ENCODE measurements at regions not wholly inside any gene's neighbourhood (a gene's known extent, or its start where the extent isn't known, plus 50 kb on each side); places are given as distances from the start of the nearest gene placed in this dataset.

GRCh38 chr3:6805236-6805635 is 55.7 kb upstream of the GRM7 start (continued):
- TF ChIP-seq NPAS2 (CRISPR knock-in tag; IDR thresholded peaks at IDR 0.05; ENCODE audit: borderline replicate concordance) (no peak), MBD4 (IDR thresholded peaks at IDR 0.05; ENCODE audit: borderline replicate concordance, low read length) (no peak)

GRCh38 chr3:6806991-6807390 is 53.9 kb upstream of the GRM7 start:
- TF ChIP-seq ZBTB37 (CRISPR knock-in tag; IDR thresholded peaks at IDR 0.05) = no peak
- no peaks in the 10 kb centered on the region for H3K79me2 ChIP-seq (ENCODE audit: insufficient read depth, low read length)
- no peaks in the 10 kb centered on the region for H3K27me3 ChIP-seq (ENCODE audit: control insufficient read depth in 1 of 2, insufficient read depth in 2 of 2, low read length in 2 of 2)
- H3K36me3 ChIP-seq (replicated peaks in 1 of 2; ENCODE audit: control insufficient read depth in 1 of 2, insufficient read depth in 2 of 2, low read length in 2 of 2) = no peaks in the 10 kb centered on the region
- CTCF ChIA-PET (ENCODE audit: low intra/inter-chr PET ratio, low total read pairs) = no interaction called here
- no peaks in the 10 kb centered on the region for H4K20me1 ChIP-seq (ENCODE audit: insufficient read depth, low read length)
- intact Hi-C loops (cut with micrococcal nuclease; ENCODE audit: unreplicated experiment) = no loop called here
- H3K9ac ChIP-seq (ENCODE audit: insufficient read depth, low read depth, low read length) = no peak overlapping the region
- WGBS (ENCODE audit: low lambda C conversion rate) = 3% methylated on average over 3 of the region's 3 CpGs
- no peak for ATAC-seq
- no peak overlapping the region for H3K27ac ChIP-seq (ENCODE audit: extremely low read length, insufficient read depth, low read length)
- no peaks in the 10 kb centered on the region for H3K9me3 ChIP-seq (ENCODE audit: low read length)
- DNase-seq (ENCODE audit: low spot score) = no peak
- no peak overlapping the region for H2AFZ ChIP-seq (ENCODE audit: low read length)
- no peaks in the 10 kb centered on the region for H3K4me1 ChIP-seq (ENCODE audit: insufficient read depth, low read length)
- no TSS peak for BruUV-seq (replicated peaks)
- no peak overlapping the region for H3K4me3 ChIP-seq (replicated peaks in 1 of 3; ENCODE audit: insufficient read depth in 1 of 3, low read depth in 2 of 3, low read length in 3 of 3)
- no peak overlapping the region for H3K4me2 ChIP-seq (ENCODE audit: low read depth, low read length)
- no peak for FAIRE-seq
- POLR2A ChIA-PET = no interaction called here
- in situ Hi-C loops (cut with HindIII; ENCODE audit: extremely low pct_ligation_motif_present, low pct_unique_long_range_greater_than_20kb) = no loop called here

- no peak overlapping the region for H2AFZ ChIP-seq (ENCODE audit: low read length)
- no peaks in the 10 kb centered on the region for H3K27me3 ChIP-seq (ENCODE audit: control insufficient read depth in 1 of 2, insufficient read depth in 2 of 2, low read length in 2 of 2)
- H3K4me2 ChIP-seq (ENCODE audit: low read depth, low read length) = no peak overlapping the region
- no peak for FAIRE-seq
- ChIA-PET CTCF (ENCODE audit: low intra/inter-chr PET ratio, low total read pairs) (no interaction called here), POLR2A (no interaction called here)
- no peak for DNase-seq (ENCODE audit: low spot score)
- H3K9ac ChIP-seq (ENCODE audit: insufficient read depth, low read depth, low read length) = no peak overlapping the region
- H3K4me1 ChIP-seq (ENCODE audit: insufficient read depth, low read length) = no peaks in the 10 kb centered on the region
- H3K4me3 ChIP-seq (replicated peaks in 1 of 3; ENCODE audit: insufficient read depth in 1 of 3, low read depth in 2 of 3, low read length in 3 of 3) = no peak overlapping the region
- in situ Hi-C loops (cut with HindIII; ENCODE audit: extremely low pct_ligation_motif_present, low pct_unique_long_range_greater_than_20kb) = no loop called here
- no peak overlapping the region for H3K27ac ChIP-seq (ENCODE audit: extremely low read length, insufficient read depth, low read length)
- H3K36me3 ChIP-seq (replicated peaks in 1 of 2; ENCODE audit: control insufficient read depth in 1 of 2, insufficient read depth in 2 of 2, low read length in 2 of 2) = no peaks in the 10 kb centered on the region
- H3K9me3 ChIP-seq (ENCODE audit: low read length) = no peaks in the 10 kb centered on the region
- BruUV-seq (replicated peaks) = no TSS peak
- 6% methylated on average over 8 of the region's 8 CpGs for WGBS (ENCODE audit: low lambda C conversion rate)
- intact Hi-C loops (cut with micrococcal nuclease; ENCODE audit: unreplicated experiment) = no loop called here
- H3K79me2 ChIP-seq (ENCODE audit: insufficient read depth, low read length) = no peaks in the 10 kb centered on the region
- no peak for ATAC-seq
- no peaks in the 10 kb centered on the region for H4K20me1 ChIP-seq (ENCODE audit: insufficient read depth, low read length)
- TF ChIP-seq HNRNPH1 (optimal IDR thresholded peaks at IDR 0.05; ENCODE audit: low read depth, low read length) = no peak
- TF ChIP-seq KDM1A (CRISPR knock-in tag; IDR thresholded peaks at IDR 0.05) = no peak
- TF ChIP-seq ZNF280D (CRISPR knock-in tag; IDR thresholded peaks at IDR 0.05) = no peak
- TF ChIP-seq ZNF382 (CRISPR knock-in tag; IDR thresholded peaks at IDR 0.05; ENCODE audit: borderline replicate concordance) = no peak
- no peak for TF ChIP-seq BRF2 (CRISPR knock-in tag; IDR thresholded peaks at IDR 0.05)
- no peak for TF ChIP-seq KDM6A (CRISPR knock-in tag; IDR thresholded peaks at IDR 0.05; ENCODE audit: low read depth)
These were observed 52.8 kb upstream of the GRM7 start for GRCh38 chr3:6807967-6808588.
